PFSK-1 (cell line): ENCODE measurements at regions not wholly inside any gene's neighbourhood (a gene's known extent, or its start where the extent isn't known, plus 50 kb on each side); places are given as distances from the start of the nearest gene placed in this dataset.

Experiments used
- FOXP2 ChIP-seq: optimal IDR thresholded peaks from 2 replicates; pipeline ENCODE3; 2011; ENCODE audit warnings: borderline replicate concordance, control low read depth, inconsistent platforms; ENCODE audit not compliant: insufficient read depth; ENCODE audit errors: extremely low read length, extremely low read depth
- POLR2AphosphoS5 ChIP-seq: IDR thresholded peaks from 2 replicates; pipeline ENCODE4 v1.6.1; 2012; ENCODE audit warnings: low read depth, mild to moderate bottlenecking, control low read depth, low read length, moderate library complexity
- REST ChIP-seq, 2 experiments: IDR thresholded peaks; 2 replicates each; pipeline versions ENCODE4 v1.6.1 to v1.8.0; 2011 to 2012; ENCODE audit warnings: low read depth in 2 of 2, low read length in 2 of 2, control low read depth in 1 of 2, inconsistent platforms in 1 of 2, mild to moderate bottlenecking in 1 of 2, moderate library complexity in 1 of 2; ENCODE audit not compliant: insufficient read depth in 1 of 2
- SIN3A ChIP-seq: IDR thresholded peaks from 2 replicates; pipeline ENCODE4 v1.6.1; 2012; ENCODE audit warnings: mild to moderate bottlenecking, low read length, moderate library complexity, borderline replicate concordance; ENCODE audit not compliant: insufficient read depth
- TAF1 ChIP-seq: IDR thresholded peaks from 2 replicates; pipeline ENCODE4 v1.6.1; 2012; ENCODE audit warnings: low read length, control low read depth, borderline replicate concordance; ENCODE audit not compliant: insufficient read depth

GRCh38 chr6:23368557-23368956 lies 757.5 kb upstream of the NRSN1 start:
- TF ChIP-seq FOXP2 = no peak
- no peak for TF ChIP-seq SIN3A
- TF ChIP-seq POLR2AphosphoS5 = no peak
- no peak for TF ChIP-seq REST (IDR thresholded peaks at IDR 0.05; ENCODE audit: insufficient read depth in 1 of 2, low read depth in 2 of 2, low read length in 2 of 2)
- TF ChIP-seq TAF1 = no peak

- TF ChIP-seq REST (IDR thresholded peaks at IDR 0.05; ENCODE audit: insufficient read depth in 1 of 2, low read depth in 2 of 2, low read length in 2 of 2) (no peak), SIN3A (no peak), TAF1 (no peak), FOXP2 (no peak), POLR2AphosphoS5 (no peak)
Measured at GRCh38 chr6:23370051-23370450, 756.0 kb upstream of the NRSN1 start.

GRCh38 chr6:23371132-23371915 lies 754.7 kb upstream of the NRSN1 start:
- no peak for TF ChIP-seq POLR2AphosphoS5
- no peak for TF ChIP-seq REST (IDR thresholded peaks at IDR 0.05; ENCODE audit: insufficient read depth in 1 of 2, low read depth in 2 of 2, low read length in 2 of 2)
- no peak for TF ChIP-seq SIN3A
- no peak for TF ChIP-seq FOXP2
- TF ChIP-seq TAF1 = no peak

GRCh38 chr6:23377830-23378229 lies 748.2 kb upstream of the NRSN1 start:
- TF ChIP-seq POLR2AphosphoS5 (no peak), REST (IDR thresholded peaks at IDR 0.05; ENCODE audit: insufficient read depth in 1 of 2, low read depth in 2 of 2, low read length in 2 of 2) (no peak), SIN3A (no peak), TAF1 (no peak), FOXP2 (no peak)
